ENCODE measurements at regions not wholly inside any gene's neighbourhood (a gene's known extent, or its start where the extent isn't known, plus 50 kb on each side); places are given as distances from the start of the nearest gene placed in this dataset.
A peak's percentile ranks its signal among the peaks of the same experiment; 100 is the strongest.
"Not testable (repeated sequence)": the region's sequence is repeated elsewhere in the genome, so short reads cannot be mapped to it uniquely, and the experiment has no call there.

DNA sequence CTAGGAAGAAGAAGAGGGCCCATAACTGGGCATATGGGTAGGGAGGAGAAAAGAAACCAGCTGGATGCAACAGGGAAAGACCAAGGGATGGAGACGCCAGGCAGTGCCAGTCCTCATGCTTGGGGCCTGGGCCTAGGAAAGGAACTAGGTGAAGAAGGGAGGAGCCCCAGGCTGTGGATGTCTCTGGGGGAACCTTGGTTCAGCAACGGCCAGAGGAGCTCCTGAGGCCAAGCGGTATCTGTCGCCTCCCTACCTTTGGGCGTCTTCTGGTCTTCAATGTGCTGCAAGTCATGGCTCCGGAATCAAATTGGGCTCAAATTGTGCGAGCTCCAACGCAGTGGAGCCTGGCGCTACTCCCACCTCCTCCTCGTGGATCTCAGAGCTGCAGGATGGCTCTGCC, 153.6 kb downstream of the FOXD4L6 start:
- not testable (repeated sequence) for H3K27ac ChIP-seq (ENCODE audit: low read depth, low read length); H3K27ac Mint-ChIP-seq; H3K9ac ChIP-seq (ENCODE audit: extremely low read depth, low read length, poor library complexity, severe bottlenecking); H3K9me3 ChIP-seq (ENCODE audit: control insufficient read depth, low read length); H3K36me3 Mint-ChIP-seq (ENCODE audit: low read depth); H3K4me3 Mint-ChIP-seq; H3K4me1 Mint-ChIP-seq; H3K27me3 ChIP-seq (ENCODE audit: control insufficient read depth, insufficient read depth, low read length, poor library complexity, severe bottlenecking); H3K4me3 ChIP-seq (ENCODE audit: low read length); H3K36me3 ChIP-seq (ENCODE audit: control insufficient read depth, insufficient read depth, low read length); DNase-seq; H3K4me1 ChIP-seq (ENCODE audit: control insufficient read depth, insufficient read depth, low read length)
- peaks cover 53% of the 10 kb centered on the region for H3K27me3 Mint-ChIP-seq (ENCODE audit: insufficient read depth)
- WGBS, 2 experiments (ENCODE audit: insufficient coverage in 1 of 2, insufficient read length in 1 of 2), result 89 to 100% methylated on average over 1 to 7 of the region's 10 CpGs
- peaks cover 12% of the 10 kb centered on the region for H3K9me3 Mint-ChIP-seq

DNA sequence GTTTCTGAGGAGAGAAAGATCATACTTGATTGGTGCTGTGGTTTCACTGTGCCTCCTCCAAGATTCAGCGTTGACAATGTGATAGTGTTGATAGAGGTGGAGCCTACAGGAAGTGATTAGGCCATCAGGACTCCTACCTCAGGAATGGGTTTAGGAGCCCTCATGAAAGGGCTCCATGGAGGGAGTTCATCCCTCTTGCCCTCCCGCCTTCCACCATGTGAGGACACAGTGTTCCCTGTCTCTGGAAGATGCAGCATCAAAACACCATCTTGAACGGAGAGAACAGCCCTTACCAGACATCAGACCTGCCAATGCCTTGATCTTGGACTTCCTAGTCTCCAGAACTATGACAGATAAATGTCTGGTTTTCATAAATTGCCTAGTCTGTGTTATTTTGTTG, 156.7 kb downstream of the FOXD4L6 start:
- not testable (repeated sequence) for H3K4me1 Mint-ChIP-seq; DNase-seq; H3K36me3 ChIP-seq (ENCODE audit: control insufficient read depth, insufficient read depth, low read length); H3K27ac Mint-ChIP-seq; H3K9ac ChIP-seq (ENCODE audit: extremely low read depth, low read length, poor library complexity, severe bottlenecking); H3K4me1 ChIP-seq (ENCODE audit: control insufficient read depth, insufficient read depth, low read length); H3K27me3 ChIP-seq (ENCODE audit: control insufficient read depth, insufficient read depth, low read length, poor library complexity, severe bottlenecking); H3K36me3 Mint-ChIP-seq (ENCODE audit: low read depth); H3K4me3 ChIP-seq (ENCODE audit: low read length); H3K9me3 ChIP-seq (ENCODE audit: control insufficient read depth, low read length); H3K27ac ChIP-seq (ENCODE audit: low read depth, low read length); H3K4me3 Mint-ChIP-seq; H3K9me3 Mint-ChIP-seq
- WGBS, 2 experiments (ENCODE audit: insufficient coverage in 1 of 2, insufficient read length in 1 of 2), result 20 to 66% methylated on average over 1 to 3 of the region's 3 CpGs
- peaks cover 48% of the 10 kb centered on the region for H3K27me3 Mint-ChIP-seq (ENCODE audit: insufficient read depth)

DNA sequence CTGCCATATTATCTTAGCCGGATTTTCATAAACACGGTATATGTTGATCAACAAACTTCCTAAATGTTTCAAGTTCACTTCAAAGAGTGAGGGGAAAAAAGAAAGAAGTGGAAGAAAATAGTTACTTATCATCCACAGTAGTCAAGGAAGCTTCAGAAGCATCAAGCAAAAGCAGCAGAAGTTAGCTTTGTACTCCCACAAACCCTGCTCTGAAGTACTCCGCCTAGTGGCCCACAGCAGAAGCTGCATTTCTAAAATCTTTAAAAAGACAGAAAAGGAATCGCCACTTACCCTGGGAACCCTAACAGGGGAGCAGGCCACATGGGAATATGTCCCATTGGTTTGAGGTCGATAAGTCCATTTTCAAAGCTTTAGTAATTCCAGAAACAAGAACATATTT, 158.1 kb downstream of the FOXD4L6 start:
- H3K4me1 Mint-ChIP-seq; H3K9me3 Mint-ChIP-seq; DNase-seq; H3K27me3 ChIP-seq (ENCODE audit: control insufficient read depth, insufficient read depth, low read length, poor library complexity, severe bottlenecking); H3K27ac Mint-ChIP-seq; H3K4me3 Mint-ChIP-seq; H3K27ac ChIP-seq (ENCODE audit: low read depth, low read length); H3K9me3 ChIP-seq (ENCODE audit: control insufficient read depth, low read length); H3K9ac ChIP-seq (ENCODE audit: extremely low read depth, low read length, poor library complexity, severe bottlenecking); H3K36me3 ChIP-seq (ENCODE audit: control insufficient read depth, insufficient read depth, low read length); H3K36me3 Mint-ChIP-seq (ENCODE audit: low read depth); H3K4me3 ChIP-seq (ENCODE audit: low read length); H3K4me1 ChIP-seq (ENCODE audit: control insufficient read depth, insufficient read depth, low read length): not testable (repeated sequence)
- peaks cover 52% of the 10 kb centered on the region for H3K27me3 Mint-ChIP-seq (ENCODE audit: insufficient read depth)
- WGBS, 2 experiments (ENCODE audit: insufficient coverage in 1 of 2, insufficient read length in 1 of 2), result no CpG with 5 or more reads among the region's 5 CpGs
- TF ChIP-seq, protein P1, sequence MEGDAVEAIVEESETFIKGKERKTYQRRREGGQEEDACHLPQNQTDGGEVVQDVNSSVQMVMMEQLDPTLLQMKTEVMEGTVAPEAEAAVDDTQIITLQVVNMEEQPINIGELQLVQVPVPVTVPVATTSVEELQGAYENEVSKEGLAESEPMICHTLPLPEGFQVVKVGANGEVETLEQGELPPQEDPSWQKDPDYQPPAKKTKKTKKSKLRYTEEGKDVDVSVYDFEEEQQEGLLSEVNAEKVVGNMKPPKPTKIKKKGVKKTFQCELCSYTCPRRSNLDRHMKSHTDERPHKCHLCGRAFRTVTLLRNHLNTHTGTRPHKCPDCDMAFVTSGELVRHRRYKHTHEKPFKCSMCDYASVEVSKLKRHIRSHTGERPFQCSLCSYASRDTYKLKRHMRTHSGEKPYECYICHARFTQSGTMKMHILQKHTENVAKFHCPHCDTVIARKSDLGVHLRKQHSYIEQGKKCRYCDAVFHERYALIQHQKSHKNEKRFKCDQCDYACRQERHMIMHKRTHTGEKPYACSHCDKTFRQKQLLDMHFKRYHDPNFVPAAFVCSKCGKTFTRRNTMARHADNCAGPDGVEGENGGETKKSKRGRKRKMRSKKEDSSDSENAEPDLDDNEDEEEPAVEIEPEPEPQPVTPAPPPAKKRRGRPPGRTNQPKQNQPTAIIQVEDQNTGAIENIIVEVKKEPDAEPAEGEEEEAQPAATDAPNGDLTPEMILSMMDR (conservative IDR thresholded peaks at IDR 0.05), result peak; percentile 66

DNA sequence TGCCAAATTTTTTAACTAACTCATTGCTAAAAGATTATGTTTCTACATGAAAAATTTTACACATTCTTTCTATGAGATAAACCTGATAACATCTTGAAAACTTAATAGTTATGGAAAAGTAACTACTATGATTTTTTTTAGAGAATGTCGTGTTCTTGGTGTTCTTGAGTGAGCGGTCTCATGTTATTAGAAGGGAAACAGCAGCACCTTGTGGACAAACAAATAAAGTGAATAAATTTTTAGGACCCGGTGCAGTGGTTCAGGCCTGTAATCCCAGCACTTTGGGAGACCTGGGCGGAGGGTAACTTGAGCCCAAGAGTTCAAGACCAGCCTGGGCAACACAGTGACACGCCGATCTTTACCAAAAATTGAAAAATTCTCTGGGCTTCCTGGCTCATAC, 166.0 kb downstream of the FOXD4L6 start:
- H3K9me3 Mint-ChIP-seq; H3K36me3 ChIP-seq (ENCODE audit: control insufficient read depth, insufficient read depth, low read length); H3K4me1 Mint-ChIP-seq; H3K4me3 Mint-ChIP-seq; DNase-seq; H3K4me1 ChIP-seq (ENCODE audit: control insufficient read depth, insufficient read depth, low read length); H3K36me3 Mint-ChIP-seq (ENCODE audit: low read depth); H3K27ac ChIP-seq (ENCODE audit: low read depth, low read length); H3K4me3 ChIP-seq (ENCODE audit: low read length); H3K27ac Mint-ChIP-seq; H3K9me3 ChIP-seq (ENCODE audit: control insufficient read depth, low read length); H3K9ac ChIP-seq (ENCODE audit: extremely low read depth, low read length, poor library complexity, severe bottlenecking): not testable (repeated sequence)
- peaks cover 14% of the 10 kb centered on the region for H3K27me3 ChIP-seq (ENCODE audit: control insufficient read depth, insufficient read depth, low read length, poor library complexity, severe bottlenecking)
- TF ChIP-seq, protein P1 (conservative IDR thresholded peaks at IDR 0.05), result peak; percentile 47
- WGBS, 2 experiments (ENCODE audit: insufficient coverage in 1 of 2, insufficient read length in 1 of 2), result no CpG with 5 or more reads among the region's 6 CpGs
- peaks cover 57% of the 10 kb centered on the region for H3K27me3 Mint-ChIP-seq (ENCODE audit: insufficient read depth)
